ENCODE measurements at regions not wholly inside any gene's neighbourhood (a gene's known extent, or its start where the extent isn't known, plus 50 kb on each side); places are given as distances from the start of the nearest gene placed in this dataset.

- Histone ChIP-seq H3K27ac (ENCODE audit: low read depth, low read length) (no peak overlapping the region), H3K27me3 (ENCODE audit: insufficient read depth, low read length, poor library complexity, severe bottlenecking) (no peaks in the 10 kb centered on the region), H3K36me3 (ENCODE audit: insufficient read depth, low read length) (no peaks in the 10 kb centered on the region), H3K4me1 (ENCODE audit: insufficient read depth, low read length) (no peaks in the 10 kb centered on the region), H3K9me3 (ENCODE audit: low read length) (no peaks in the 10 kb centered on the region), H3K4me3 (ENCODE audit: low read length) (no peak overlapping the region)
- H3K27ac Mint-ChIP-seq = no peak overlapping the region
- no peaks in the 10 kb centered on the region for H3K4me1 Mint-ChIP-seq
- peaks cover 4 to 11% of the 10 kb centered on the region in 2 donors for H3K27me3 Mint-ChIP-seq
- DNase-seq = no peak
- no peaks in the 10 kb centered on the region for H3K36me3 Mint-ChIP-seq
- H3K4me3 Mint-ChIP-seq = no peak overlapping the region
- POLR2A ChIA-PET = no interaction called here
- peaks cover 0 to 3% (median 0%) of the 10 kb centered on the region in 5 donors for H3K9me3 Mint-ChIP-seq
- CTCF ChIA-PET = no interaction called here
Observed at GRCh38 chr3:40921251-40921650, 278.1 kb upstream of the CTNNB1 start.

DNA sequence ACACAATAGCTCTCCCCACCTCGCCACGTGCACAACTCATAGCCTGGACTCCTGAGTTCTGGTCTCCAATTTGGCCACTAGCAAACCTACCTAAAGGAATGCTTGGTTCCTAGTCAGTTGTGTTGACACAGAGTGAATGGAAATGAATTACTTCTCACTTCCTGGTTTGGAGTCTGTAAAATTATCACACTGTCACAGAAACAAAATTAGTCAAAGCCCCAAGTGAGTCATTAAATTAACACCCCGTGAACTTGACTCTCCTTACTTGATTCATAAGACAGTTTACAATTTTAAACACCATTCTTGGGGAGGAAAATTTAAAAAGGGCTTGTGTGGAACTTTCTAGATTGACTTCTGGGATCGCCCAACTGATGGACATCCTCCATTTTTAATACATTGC, 276.2 kb upstream of the CTNNB1 start:
- Histone ChIP-seq H3K4me3 (ENCODE audit: low read length) (no peak overlapping the region), H3K36me3 (ENCODE audit: insufficient read depth, low read length) (no peaks in the 10 kb centered on the region), H3K27me3 (ENCODE audit: insufficient read depth, low read length, poor library complexity, severe bottlenecking) (no peaks in the 10 kb centered on the region), H3K9me3 (ENCODE audit: low read length) (no peaks in the 10 kb centered on the region), H3K4me1 (ENCODE audit: insufficient read depth, low read length) (no peaks in the 10 kb centered on the region), H3K27ac (ENCODE audit: low read depth, low read length) (no peak overlapping the region)
- H3K36me3 Mint-ChIP-seq = no peaks in the 10 kb centered on the region
- no peak overlapping the region for H3K4me3 Mint-ChIP-seq
- H3K4me1 Mint-ChIP-seq = no peaks in the 10 kb centered on the region
- ChIA-PET POLR2A (no interaction called here), CTCF (no interaction called here)
- H3K27ac Mint-ChIP-seq = no peak overlapping the region
- no peak for DNase-seq
- peaks cover 0 to 3% (median 0%) of the 10 kb centered on the region in 5 donors for H3K9me3 Mint-ChIP-seq
- H3K27me3 Mint-ChIP-seq = peaks cover 16 to 19% of the 10 kb centered on the region in 2 donors

DNA sequence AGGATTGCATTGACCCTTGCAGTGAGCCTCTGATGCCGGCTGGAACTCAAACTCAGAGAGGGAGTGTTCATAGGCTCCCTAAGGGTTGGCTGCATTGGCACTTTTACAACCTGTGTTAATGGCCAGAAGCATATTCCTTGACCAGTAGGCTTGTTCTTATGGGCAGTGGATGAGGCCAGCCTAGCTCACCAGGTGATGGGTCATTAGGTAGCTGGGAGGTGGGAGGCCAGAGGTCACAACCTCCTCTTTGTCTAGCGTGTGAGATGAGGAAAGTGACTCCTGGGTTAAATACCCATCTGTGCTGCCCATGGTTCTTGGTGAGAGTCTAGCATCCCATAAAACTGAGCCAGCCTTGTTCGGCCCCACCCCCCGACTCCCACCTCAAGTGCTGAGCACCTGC, 275.7 kb upstream of the CTNNB1 start:
- no peaks in the 10 kb centered on the region for H3K36me3 ChIP-seq (ENCODE audit: insufficient read depth, low read length)
- CTCF ChIA-PET = no interaction called here
- POLR2A ChIA-PET = no interaction called here
- H3K27me3 Mint-ChIP-seq = peaks cover 16 to 23% of the 10 kb centered on the region in 2 donors
- H3K4me1 ChIP-seq (ENCODE audit: insufficient read depth, low read length) = no peaks in the 10 kb centered on the region
- H3K9me3 Mint-ChIP-seq = peaks cover 0 to 3% (median 0%) of the 10 kb centered on the region in 5 donors
- no peaks in the 10 kb centered on the region for H3K9me3 ChIP-seq (ENCODE audit: low read length)
- H3K4me1 Mint-ChIP-seq = no peaks in the 10 kb centered on the region
- H3K27ac ChIP-seq (ENCODE audit: low read depth, low read length) = no peak overlapping the region
- no peaks in the 10 kb centered on the region for H3K36me3 Mint-ChIP-seq
- H3K4me3 ChIP-seq (ENCODE audit: low read length) = no peak overlapping the region
- H3K27me3 ChIP-seq (ENCODE audit: insufficient read depth, low read length, poor library complexity, severe bottlenecking) = no peaks in the 10 kb centered on the region
- H3K27ac Mint-ChIP-seq = no peak overlapping the region
- no peak overlapping the region for H3K4me3 Mint-ChIP-seq
- DNase-seq = no peak

DNA sequence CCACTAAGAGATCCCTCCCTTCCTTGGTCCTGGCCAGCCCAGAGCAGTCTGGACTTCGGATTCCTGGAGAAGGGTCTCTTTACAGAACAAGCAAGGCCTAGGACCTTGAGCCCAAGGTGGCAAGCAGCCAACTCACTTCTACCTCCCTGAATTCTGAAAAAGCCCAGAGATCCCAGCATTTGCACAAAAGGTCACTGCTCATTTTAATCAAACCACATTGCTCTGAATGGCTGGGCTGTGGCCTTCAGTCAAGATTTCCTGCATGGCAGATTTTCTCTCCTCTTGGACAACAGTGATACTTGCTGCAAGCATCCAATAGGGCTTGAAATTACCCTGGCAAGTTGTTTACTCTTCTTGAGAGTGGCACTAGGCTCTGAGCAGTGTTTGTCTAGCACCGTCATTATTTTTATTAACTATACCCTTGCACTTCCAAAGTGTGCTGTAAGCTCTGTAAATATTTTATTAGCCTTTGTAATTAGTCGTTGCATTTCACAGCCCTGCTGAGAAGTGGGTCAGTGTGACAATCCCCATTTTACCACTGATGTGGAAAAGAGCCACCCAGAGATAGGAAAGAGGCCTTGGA, 274.7 kb upstream of the CTNNB1 start:
- Mint-ChIP-seq H3K9me3 (peaks cover 0 to 7% (median 2%) of the 10 kb centered on the region in 5 donors), H3K36me3 (no peaks in the 10 kb centered on the region), H3K4me1 (no peaks in the 10 kb centered on the region), H3K27me3 (peaks cover 17 to 26% of the 10 kb centered on the region in 2 donors), H3K27ac (no peak overlapping the region), H3K4me3 (no peak overlapping the region)
- Histone ChIP-seq H3K4me3 (ENCODE audit: low read length) (no peak overlapping the region), H3K27ac (ENCODE audit: low read depth, low read length) (no peak overlapping the region), H3K4me1 (ENCODE audit: insufficient read depth, low read length) (no peaks in the 10 kb centered on the region), H3K36me3 (ENCODE audit: insufficient read depth, low read length) (no peaks in the 10 kb centered on the region), H3K27me3 (ENCODE audit: insufficient read depth, low read length, poor library complexity, severe bottlenecking) (no peaks in the 10 kb centered on the region), H3K9me3 (ENCODE audit: low read length) (no peaks in the 10 kb centered on the region)
- CTCF ChIA-PET = no interaction called here
- no peak for DNase-seq
- POLR2A ChIA-PET = no interaction called here

DNA sequence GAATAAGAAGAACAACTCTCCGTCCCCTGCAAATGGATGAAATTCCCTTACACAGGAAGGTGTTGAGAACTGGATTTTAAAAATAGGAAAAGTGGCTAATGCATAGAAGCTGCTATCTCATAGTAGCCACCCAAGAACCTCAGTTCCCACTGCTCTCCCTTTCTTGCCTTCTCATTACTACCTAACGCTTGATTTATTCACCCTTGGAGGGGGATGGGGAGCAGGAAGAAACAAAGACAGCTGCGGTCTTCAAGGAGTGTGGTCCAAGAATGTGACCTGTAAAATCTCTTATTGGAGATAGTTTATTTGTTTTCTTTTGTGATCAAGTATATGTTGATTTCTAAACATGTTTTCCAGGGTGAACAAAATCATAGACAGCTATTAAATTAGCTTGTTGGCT, 274.1 kb upstream of the CTNNB1 start:
- Mint-ChIP-seq H3K4me1 (no peaks in the 10 kb centered on the region), H3K27me3 (peaks cover 21 to 30% of the 10 kb centered on the region in 2 donors), H3K27ac (no peak overlapping the region), H3K4me3 (no peak overlapping the region), H3K9me3 (peaks cover 0 to 8% (median 4%) of the 10 kb centered on the region in 5 donors), H3K36me3 (no peaks in the 10 kb centered on the region)
- no peaks in the 10 kb centered on the region for H3K36me3 ChIP-seq (ENCODE audit: insufficient read depth, low read length)
- ChIA-PET POLR2A (no interaction called here), CTCF (no interaction called here)
- no peaks in the 10 kb centered on the region for H3K27me3 ChIP-seq (ENCODE audit: insufficient read depth, low read length, poor library complexity, severe bottlenecking)
- H3K27ac ChIP-seq (ENCODE audit: low read depth, low read length) = no peak overlapping the region
- H3K9me3 ChIP-seq (ENCODE audit: low read length) = no peaks in the 10 kb centered on the region
- no peak overlapping the region for H3K4me3 ChIP-seq (ENCODE audit: low read length)
- H3K4me1 ChIP-seq (ENCODE audit: insufficient read depth, low read length) = no peaks in the 10 kb centered on the region
- DNase-seq = no peak

- Mint-ChIP-seq H3K9me3 (peaks cover 3 to 13% (median 6%) of the 10 kb centered on the region in 5 donors), H3K4me3 (no peak overlapping the region), H3K27ac (no peak overlapping the region), H3K36me3 (no peaks in the 10 kb centered on the region), H3K4me1 (no peaks in the 10 kb centered on the region), H3K27me3 (peaks cover 14 to 28% of the 10 kb centered on the region in 2 donors)
- ChIA-PET POLR2A (no interaction called here), CTCF (no interaction called here)
- H3K4me3 ChIP-seq (ENCODE audit: low read length) = no peak overlapping the region
- H3K27ac ChIP-seq (ENCODE audit: low read depth, low read length) = no peak overlapping the region
- no peaks in the 10 kb centered on the region for H3K4me1 ChIP-seq (ENCODE audit: insufficient read depth, low read length)
- DNase-seq = no peak
- no peaks in the 10 kb centered on the region for H3K27me3 ChIP-seq (ENCODE audit: insufficient read depth, low read length, poor library complexity, severe bottlenecking)
- H3K36me3 ChIP-seq (ENCODE audit: insufficient read depth, low read length) = no peaks in the 10 kb centered on the region
- no peaks in the 10 kb centered on the region for H3K9me3 ChIP-seq (ENCODE audit: low read length)
Observed at GRCh38 chr3:40930131-40930538, 269.2 kb upstream of the CTNNB1 start.

- Mint-ChIP-seq H3K4me3 (no peak overlapping the region), H3K36me3 (no peaks in the 10 kb centered on the region), H3K4me1 (no peaks in the 10 kb centered on the region), H3K27me3 (peaks cover 12 to 25% of the 10 kb centered on the region in 2 donors), H3K9me3 (peaks cover 3 to 13% (median 6%) of the 10 kb centered on the region in 5 donors), H3K27ac (no peak overlapping the region)
- Histone ChIP-seq H3K9me3 (ENCODE audit: low read length) (no peaks in the 10 kb centered on the region), H3K36me3 (ENCODE audit: insufficient read depth, low read length) (no peaks in the 10 kb centered on the region), H3K4me1 (ENCODE audit: insufficient read depth, low read length) (no peaks in the 10 kb centered on the region), H3K4me3 (ENCODE audit: low read length) (no peak overlapping the region), H3K27me3 (ENCODE audit: insufficient read depth, low read length, poor library complexity, severe bottlenecking) (no peaks in the 10 kb centered on the region), H3K27ac (ENCODE audit: low read depth, low read length) (no peak overlapping the region)
- DNase-seq = no peak
- CTCF ChIA-PET = no interaction called here
- POLR2A ChIA-PET = no interaction called here
Observed at GRCh38 chr3:40930756-40931155, 268.5 kb upstream of the CTNNB1 start.

GRCh38 chr3:40938591-40938990, 260.7 kb upstream of the CTNNB1 start:
- no peaks in the 10 kb centered on the region for H3K4me1 ChIP-seq (ENCODE audit: insufficient read depth, low read length)
- H3K27me3 ChIP-seq (ENCODE audit: insufficient read depth, low read length, poor library complexity, severe bottlenecking) = no peaks in the 10 kb centered on the region
- H3K36me3 ChIP-seq (ENCODE audit: insufficient read depth, low read length) = no peaks in the 10 kb centered on the region
- no peak overlapping the region for H3K27ac ChIP-seq (ENCODE audit: low read depth, low read length)
- no peaks in the 10 kb centered on the region for H3K9me3 ChIP-seq (ENCODE audit: low read length)
- Mint-ChIP-seq H3K36me3 (no peaks in the 10 kb centered on the region), H3K4me1 (no peaks in the 10 kb centered on the region), H3K4me3 (no peak overlapping the region), H3K9me3 (no peaks in the 10 kb centered on the region), H3K27me3 (peaks cover 2% of the 10 kb centered on the region in 2 donors), H3K27ac (peak overlapping the region in 1 of 8 donors; percentile 47)
- ChIA-PET POLR2A (no interaction called here), CTCF (no interaction called here)
- no peak overlapping the region for H3K4me3 ChIP-seq (ENCODE audit: low read length)
- DNase-seq = no peak
